ENCODE measurements at regions not wholly inside any gene's neighbourhood (a gene's known extent, or its start where the extent isn't known, plus 50 kb on each side); places are given as distances from the start of the nearest gene placed in this dataset.

- TF ChIP-seq REST (IDR thresholded peaks at IDR 0.05; ENCODE audit: low read depth, low read length) (no peak), CTCF (IDR thresholded peaks at IDR 0.05) (no peak), JUND (IDR thresholded peaks at IDR 0.05) (no peak), USF1 (IDR thresholded peaks at IDR 0.05; ENCODE audit: borderline replicate concordance, low read depth) (no peak), YY1 (IDR thresholded peaks at IDR 0.05; ENCODE audit: low read depth) (no peak), RXRA (IDR thresholded peaks at IDR 0.05; ENCODE audit: borderline replicate concordance, low read depth) (no peak), PBX3 (IDR thresholded peaks at IDR 0.05) (no peak), MXI1 (IDR thresholded peaks at IDR 0.05; ENCODE audit: low read depth, low read length) (no peak), CHD2 (IDR thresholded peaks at IDR 0.05; ENCODE audit: low read length, partially characterized antibody) (no peak), USF2 (IDR thresholded peaks at IDR 0.05; ENCODE audit: borderline replicate concordance, low read depth, low read length) (no peak), RFX5 (IDR thresholded peaks at IDR 0.05; ENCODE audit: low read length) (no peak), MAX (IDR thresholded peaks at IDR 0.05; ENCODE audit: low read depth) (no peak)
These were observed 557.3 kb upstream of the CDH4 start for GRCh38 chr20:60694763-60695162.

Data from SK-N-SH (cell line).